Choroid plexus epithelial cell (primary cell): ENCODE measurements at regions not wholly inside any gene's neighbourhood (a gene's known extent, or its start where the extent isn't known, plus 50 kb on each side); places are given as distances from the start of the nearest gene placed in this dataset.
A peak's percentile ranks its signal among the peaks of the same experiment; 100 is the strongest.
"Not testable (repeated sequence)": the region's sequence is repeated elsewhere in the genome, so short reads cannot be mapped to it uniquely, and the experiment has no call there.

Experiments
- DNase-seq: peaks from one replicate; pipeline ENCODE4 v3.0.0-alpha.2; 2010; ENCODE audit warnings: low read depth
- H3K4me3 ChIP-seq: 2 replicates; pipeline ENCODE4 v1.5.1; 2011; ENCODE audit warnings: low read depth, mild to moderate bottlenecking, control low read depth, low read length, moderate library complexity
- TF ChIP-seq, protein P1 (sequence below): conservative IDR thresholded peaks from 2 replicates; pipeline ENCODE4 v1.5.1; 2011; ENCODE audit warnings: low read depth, mild to moderate bottlenecking, control low read depth, inconsistent platforms, low read length, moderate library complexity

DNA sequence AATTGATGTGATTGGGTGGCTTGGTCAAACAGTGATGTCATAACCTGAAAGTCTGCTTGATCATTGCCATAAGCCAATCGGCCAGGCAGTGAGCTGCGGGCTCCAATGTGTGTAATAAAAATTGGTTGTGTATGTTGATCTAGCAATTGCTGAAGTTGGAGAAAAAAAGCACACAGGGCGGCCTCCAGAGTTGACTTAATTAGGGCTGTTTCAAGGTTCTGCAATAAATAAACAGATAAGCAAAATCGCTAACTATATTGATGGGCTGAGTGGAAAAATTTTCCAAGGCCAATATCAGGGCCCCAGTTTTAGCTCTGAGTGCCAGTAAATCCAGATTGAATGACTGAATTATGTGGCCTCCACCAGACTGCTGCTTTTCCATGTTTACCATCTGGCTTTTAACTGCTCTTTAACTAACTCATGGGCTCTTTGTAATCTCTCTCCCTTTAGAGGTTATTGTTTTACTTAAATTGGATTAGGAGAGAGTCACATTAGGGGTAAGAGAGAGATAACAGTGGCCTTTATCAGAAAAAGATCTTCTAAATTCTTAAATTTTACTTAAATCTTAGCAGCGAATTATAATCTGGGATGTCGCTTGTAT lies 160.6 kb upstream of the WDFY3 start:
- DNase-seq = no peak
- H3K4me3 ChIP-seq = no peak overlapping the region
- TF ChIP-seq, protein P1, sequence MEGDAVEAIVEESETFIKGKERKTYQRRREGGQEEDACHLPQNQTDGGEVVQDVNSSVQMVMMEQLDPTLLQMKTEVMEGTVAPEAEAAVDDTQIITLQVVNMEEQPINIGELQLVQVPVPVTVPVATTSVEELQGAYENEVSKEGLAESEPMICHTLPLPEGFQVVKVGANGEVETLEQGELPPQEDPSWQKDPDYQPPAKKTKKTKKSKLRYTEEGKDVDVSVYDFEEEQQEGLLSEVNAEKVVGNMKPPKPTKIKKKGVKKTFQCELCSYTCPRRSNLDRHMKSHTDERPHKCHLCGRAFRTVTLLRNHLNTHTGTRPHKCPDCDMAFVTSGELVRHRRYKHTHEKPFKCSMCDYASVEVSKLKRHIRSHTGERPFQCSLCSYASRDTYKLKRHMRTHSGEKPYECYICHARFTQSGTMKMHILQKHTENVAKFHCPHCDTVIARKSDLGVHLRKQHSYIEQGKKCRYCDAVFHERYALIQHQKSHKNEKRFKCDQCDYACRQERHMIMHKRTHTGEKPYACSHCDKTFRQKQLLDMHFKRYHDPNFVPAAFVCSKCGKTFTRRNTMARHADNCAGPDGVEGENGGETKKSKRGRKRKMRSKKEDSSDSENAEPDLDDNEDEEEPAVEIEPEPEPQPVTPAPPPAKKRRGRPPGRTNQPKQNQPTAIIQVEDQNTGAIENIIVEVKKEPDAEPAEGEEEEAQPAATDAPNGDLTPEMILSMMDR = no peak

DNA sequence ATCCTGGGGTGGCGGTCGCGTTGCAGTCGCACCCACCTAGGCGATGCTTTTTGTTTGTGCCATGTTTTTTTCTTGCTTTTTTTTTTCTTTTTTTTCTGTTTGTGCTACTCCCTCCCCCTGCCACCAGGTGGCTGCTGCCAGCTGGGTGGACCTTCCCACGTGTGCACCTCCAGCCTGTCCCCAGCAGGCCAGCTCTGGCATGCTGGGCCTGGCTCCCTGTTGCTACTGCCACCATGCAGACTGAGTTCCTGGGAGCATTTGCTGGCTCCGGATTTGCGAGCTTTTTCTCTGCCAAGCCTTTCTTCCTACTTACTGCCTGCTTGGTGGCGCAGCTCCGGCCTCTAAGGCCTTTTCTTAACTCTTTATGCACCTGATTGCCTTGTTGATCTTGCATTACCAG lies 161.2 kb upstream of the WDFY3 start:
- DNase-seq = peak; percentile 65
- H3K4me3 ChIP-seq = peak overlapping the region; percentile 20
- TF ChIP-seq, protein P1 = peak; percentile 81

DNA sequence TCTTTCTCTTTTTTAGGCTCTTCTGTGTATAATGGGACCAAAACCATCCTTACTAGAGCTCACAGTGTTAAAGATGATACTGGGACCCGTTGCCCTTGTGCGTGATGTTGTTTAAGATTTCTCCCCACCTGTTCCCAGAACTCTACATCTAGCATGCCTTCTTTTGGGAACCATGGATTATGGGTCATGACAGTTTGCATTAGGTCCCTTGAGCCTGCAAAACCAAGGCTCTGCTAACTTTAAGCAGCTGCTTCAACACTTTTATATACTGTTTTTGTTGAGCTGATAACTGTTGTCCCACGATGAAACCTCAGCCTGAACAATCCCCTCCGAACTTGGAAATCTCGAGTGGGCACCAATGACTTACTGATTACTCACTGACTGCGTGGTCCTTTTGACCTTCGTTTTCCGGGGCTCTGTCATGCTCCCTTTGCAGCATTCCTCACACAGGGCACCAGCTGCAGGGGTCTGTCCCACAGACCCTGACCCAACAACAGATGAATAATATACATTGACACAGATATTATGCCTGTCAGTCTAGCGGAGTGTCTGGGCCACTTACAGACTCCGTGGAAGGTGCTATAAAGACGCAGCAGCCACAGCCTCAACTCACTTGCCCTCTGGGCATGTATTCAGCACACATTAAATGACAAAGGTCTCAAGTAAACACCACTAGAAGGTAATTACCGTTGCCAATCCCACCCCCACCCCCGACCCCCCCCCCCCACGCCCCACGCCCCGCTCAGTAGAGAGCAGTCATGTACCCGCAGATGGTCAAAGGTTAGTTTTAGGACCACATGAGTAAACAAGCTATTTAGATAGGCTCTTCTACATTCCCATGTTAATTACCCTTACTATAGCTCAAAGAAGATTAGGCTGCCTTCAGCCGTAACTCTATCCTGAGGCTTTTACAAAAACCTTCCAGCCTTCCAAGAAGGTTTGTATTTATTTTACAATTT lies 162.0 kb upstream of the WDFY3 start:
- DNase-seq = no peak
- TF ChIP-seq, protein P1 = no peak

DNA sequence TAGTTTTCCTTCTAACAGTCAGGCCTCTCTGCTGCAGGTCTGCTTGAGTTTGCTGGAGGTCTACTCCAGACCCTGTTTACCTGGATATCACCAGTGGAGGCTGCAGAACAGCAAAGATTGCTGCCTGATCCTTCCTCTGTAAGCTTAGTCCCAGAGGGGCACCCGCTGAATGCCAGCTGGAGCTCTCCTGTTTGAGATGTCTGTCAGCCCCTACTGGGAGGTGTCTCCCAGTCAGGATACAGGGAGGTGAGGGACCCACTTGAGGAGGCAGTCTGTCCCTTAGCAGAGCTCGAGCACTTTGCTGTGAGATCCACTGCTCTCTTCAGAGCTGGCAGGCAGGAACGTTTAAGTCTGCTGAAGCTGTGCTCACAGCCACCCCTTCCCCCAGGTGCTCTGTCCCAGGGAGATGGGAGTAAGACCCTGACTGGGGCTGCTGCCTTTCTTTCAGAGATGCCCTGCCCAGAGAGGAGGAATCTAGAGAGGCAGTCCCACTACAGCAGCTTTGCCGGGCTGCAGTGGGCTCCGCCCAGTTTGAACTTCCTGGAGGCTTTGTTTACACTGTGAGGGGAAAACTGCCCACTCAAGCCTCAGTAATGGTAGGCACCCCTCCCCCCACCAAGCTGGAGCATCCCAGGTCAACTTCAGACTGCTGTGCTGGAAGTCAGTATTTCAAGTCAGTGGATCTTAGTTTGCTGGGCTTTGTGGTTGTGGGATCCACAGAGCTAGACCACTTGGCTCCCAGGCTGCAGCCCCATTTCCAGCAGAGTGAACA lies 163.1 kb upstream of the WDFY3 start:
- not testable (repeated sequence) for H3K4me3 ChIP-seq, DNase-seq

More for the DNA sequence above, 162.0 kb upstream of the WDFY3 start:
- no peak overlapping the region for H3K4me3 ChIP-seq

DNA sequence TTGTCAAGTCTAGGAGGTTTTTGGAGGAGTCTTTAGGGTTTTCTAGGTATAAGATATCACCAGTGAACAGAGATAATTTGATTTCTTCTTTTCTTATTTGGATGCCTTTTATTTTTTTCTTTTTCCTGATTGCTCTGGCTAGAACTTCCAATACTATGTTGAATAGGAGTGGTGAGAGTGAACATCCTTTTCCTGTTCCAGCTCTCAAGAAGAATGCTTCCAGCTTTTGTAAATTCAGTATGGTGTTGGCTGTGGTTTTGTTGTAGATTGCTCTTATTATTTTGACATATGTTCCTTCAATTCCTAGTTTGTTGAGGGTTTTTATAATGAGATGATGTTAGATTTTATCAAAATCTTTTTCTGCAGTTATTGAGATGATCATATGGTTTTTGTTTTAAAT lies 165.6 kb upstream of the WDFY3 start:
- no peak for DNase-seq
- no peak overlapping the region for H3K4me3 ChIP-seq
- TF ChIP-seq, protein P1 = no peak

DNA sequence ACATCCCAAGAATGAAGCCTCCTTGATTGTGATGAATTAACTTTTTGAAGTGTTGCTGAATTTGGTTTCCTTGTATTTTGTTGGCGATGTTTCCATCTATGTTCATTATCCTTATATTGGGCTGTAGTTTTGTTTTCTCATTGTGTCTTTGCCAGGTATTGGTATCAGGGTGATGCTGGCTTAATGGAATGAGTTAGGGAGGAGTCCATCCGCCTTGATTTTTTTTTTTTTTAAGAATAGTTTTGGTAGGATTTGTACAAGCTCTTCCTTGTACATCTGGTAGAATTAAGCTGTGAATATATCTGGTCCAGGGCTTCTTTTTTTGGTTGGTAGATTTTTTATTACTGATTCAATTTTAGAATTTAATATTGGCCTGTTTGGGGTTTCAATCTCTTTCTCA lies 166.1 kb upstream of the WDFY3 start:
- H3K4me3 ChIP-seq = no peak overlapping the region
- TF ChIP-seq, protein P1 = no peak
- no peak for DNase-seq

DNA sequence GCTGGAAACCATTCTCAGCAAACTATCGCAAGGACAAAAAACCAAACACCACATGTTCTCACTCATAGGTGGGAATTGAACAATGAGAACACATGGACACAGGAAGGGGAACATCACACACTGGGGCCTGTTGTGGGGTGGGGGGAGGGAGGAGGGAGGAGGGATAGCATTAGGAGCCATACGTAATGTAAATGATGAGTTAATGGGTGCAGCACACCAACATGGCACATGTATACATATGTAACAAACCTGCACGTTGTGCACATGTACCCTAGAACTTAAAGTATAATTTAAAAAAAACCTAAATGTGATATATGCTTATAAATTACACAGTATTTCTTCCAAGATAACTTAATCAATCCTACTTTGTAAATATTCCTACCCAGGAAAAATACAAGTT lies 173.3 kb upstream of the WDFY3 start:
- not testable (repeated sequence) for DNase-seq, H3K4me3 ChIP-seq
